Glomerular visceral epithelial cell (primary cell): ENCODE measurements at regions not wholly inside any gene's neighbourhood (a gene's known extent, or its start where the extent isn't known, plus 50 kb on each side); places are given as distances from the start of the nearest gene placed in this dataset.
A peak's percentile ranks its signal among the peaks of the same experiment; 100 is the strongest.
"Not testable (repeated sequence)": the region's sequence is repeated elsewhere in the genome, so short reads cannot be mapped to it uniquely, and the experiment has no call there.

Experiments
- DNase-seq: peaks from one replicate; pipeline ENCODE4 v3.0.0-alpha.2; 2016; ENCODE audit errors: extremely low spot score

DNA sequence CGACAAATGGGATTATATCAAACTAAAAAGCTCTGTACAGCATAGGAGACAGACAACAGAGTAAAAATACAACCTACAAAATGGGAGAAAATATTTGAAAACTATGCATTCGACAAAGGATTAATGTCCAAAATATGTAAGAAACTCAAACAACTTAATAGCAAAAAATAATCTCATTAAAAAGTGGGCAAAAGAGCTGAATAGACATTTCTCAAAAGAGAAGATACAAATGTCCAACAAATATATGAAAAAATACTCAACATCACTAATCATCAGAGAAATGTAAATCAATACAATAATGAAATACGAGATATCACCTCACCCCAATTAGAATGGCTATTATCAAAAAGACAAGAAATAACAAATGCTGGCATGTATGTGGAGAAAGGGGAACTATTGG is 272.9 kb downstream of the KLHL13 start:
- no peak for DNase-seq

DNA sequence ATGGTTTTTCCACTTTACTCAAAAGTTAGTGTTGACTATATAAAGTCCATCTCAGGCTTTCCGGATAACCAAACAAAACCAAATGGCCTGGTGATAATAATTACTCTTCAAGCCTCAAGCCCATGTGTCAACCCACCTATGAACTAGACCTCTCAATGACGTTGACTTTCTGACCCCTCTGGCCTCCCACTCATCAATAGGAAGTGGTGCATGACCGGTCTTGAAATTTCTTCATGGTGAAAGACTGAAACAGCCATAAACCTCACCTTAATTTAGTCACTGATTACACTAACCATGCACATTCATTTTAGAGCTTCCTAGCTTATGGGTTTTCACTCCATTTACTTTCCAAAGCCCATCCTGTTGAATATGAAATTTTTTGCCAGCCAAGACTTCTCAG is 276.0 kb downstream of the KLHL13 start:
- peak; percentile 68 for DNase-seq

DNA sequence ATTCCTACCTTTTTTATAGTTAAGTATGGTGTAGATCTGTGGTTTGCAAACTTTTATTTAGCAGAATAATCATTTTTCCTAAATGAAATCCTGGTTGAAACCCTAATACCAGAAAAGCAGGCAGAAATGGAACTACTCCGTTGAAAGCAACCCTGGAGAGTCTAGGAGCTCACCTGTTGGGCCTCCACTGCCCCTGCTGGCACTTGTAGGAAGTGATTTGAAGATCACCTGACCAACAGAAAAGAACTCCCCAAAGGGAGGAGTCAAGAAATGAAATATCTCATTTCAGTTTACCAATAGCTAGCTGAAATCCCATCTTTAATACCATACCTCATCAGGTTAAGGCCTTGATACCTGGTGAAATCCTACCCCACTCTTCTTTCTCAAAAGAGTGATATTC is 277.1 kb downstream of the KLHL13 start:
- DNase-seq = no peak

DNA sequence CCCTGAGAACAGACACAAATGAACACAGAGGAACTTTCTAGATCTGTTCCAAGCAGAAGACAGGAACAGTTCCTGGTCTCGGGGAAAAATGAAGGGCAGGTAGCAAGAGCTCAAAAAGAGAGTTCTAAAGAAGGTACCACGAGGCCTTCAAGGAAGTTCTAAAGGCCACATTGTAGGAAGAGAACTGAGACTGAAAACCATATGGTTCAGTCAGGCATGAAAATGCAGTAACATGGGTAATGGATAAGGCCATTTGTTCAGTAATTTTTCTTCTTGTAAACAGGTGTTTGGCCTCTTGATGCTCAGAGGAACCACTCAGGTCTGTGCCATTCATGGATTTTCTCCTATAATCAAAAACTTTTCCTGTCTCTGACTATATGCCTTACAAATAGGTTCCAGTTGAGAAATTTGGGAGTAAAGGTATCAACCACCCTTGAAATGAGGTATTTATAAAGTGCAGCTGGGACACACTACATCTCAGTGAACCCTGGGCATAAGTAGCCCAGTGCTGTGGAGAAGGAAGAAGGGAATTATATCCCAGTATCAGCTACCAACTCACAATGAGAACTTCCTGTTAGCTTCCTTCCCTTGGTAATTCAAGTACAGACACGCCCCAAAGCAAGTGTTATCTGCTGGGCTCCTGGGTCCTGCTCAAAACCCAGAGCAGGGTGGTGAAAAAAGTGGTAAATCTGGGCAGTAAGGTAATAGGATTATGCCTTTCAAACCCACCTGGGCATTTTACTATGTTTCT is 277.9 kb downstream of the KLHL13 start:
- DNase-seq = no peak

DNA sequence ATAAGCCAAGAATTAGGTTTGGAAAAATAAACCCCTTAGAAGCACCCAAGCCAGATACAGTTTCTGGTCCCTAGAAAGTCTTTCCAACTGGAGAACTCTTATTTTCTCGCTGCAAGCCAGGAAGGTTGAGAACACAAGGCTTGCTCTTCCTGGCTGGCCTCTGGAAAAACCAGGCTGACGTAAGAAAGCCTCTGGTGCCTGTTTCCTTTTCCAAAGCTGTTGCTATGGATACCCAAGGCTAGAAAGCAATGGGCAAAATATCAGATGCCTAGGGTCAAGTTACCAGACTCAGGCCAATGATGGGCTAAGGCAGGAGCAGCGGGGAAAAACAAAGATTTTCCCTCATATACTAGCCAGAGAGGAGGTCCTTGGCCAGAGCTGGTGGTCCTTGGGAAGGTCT is 281.6 kb downstream of the KLHL13 start:
- DNase-seq = no peak

DNA sequence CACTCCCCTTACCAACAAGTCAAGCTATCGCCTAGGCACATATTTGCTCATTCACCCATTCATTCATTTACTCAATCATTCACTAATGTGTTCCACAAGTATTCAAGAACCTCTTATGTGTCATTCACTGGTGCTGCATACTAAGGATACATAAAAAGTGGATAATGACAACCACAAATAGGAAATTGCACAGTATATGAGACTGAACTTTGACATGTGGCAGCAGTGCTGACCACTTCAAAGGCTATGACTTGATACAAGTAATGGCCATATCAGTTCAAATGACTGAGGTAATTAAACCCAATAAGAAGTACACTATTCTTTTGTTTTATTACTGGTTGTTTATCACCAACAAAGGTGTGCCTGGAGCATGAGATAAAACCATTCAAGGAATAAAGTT is 282.5 kb downstream of the KLHL13 start:
- no peak for DNase-seq

DNA sequence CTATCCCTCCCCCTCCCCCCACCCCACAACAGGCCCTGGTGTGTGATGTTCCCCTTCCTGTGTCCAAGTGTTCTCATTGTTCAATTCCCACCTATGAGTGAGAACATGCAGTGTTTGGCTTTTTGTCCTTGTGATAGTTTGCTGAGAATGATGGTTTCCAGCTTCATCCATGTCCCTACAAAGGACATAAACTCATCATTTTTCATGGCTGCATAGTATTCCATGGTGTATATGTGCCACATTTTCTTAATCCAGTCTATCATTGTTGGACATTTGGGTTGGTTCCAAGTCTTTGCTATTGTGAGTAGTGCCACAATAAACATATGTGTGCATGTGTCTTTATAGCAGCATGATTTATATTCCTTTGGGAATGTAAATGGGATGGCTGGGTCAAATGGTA is 295.1 kb downstream of the KLHL13 start:
- DNase-seq = not testable (repeated sequence)

DNA sequence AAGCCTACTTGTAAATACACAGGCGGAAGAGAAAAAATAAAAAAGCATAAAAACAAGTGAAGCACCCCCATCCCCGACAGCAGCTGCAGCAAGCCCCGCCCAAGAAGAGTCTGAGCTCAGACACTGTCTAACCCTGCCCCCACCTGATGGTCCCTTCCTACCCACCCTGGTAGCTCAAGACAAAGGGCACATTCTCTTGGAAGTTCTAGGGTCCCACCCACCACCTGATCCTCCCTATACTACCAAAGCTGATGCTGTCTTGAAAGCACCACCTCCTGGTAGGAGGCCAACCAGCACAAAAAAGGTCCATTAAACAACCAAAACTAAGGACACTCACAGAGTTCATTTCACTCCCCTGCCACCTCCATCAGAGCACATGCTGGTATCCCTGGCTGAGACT is 308.2 kb downstream of the KLHL13 start:
- DNase-seq = no peak

DNA sequence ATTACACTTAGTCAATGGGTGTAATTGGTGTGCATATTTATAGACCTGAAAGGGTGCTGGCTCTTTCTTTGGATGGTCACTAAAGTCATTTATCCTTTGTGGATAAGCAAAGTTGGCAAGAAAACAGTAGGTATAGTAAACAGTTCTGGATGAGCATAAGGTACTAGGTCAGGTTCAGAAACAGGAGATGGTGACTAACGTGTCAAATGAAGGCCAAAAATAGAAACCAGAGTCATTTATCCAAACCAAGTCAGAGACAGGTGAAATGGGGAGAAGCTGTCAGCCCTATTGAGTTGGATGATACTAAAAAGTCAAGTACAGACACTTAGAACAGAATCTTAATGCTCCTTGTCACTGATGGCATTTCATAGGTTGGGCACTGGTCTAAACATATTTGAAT is 313.1 kb downstream of the KLHL13 start:
- no peak for DNase-seq

DNA sequence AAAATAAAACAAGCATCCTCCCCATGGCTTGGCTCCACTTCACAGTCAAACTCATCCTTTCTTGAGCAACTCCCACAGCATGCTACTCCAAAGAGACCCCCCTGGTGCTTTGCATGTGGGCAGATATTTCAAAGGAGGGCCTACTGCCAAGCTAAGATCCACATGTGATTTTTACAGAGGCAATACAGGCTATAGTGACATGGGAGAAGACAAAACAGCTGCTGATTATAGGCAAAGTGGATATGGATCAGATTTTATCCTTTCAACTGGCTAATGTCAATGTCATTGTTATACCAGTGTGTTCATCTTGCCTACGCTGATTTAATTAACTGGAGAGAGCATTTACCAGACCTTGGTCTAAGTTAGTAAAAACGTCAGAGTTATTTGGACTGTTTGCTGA is 328.3 kb downstream of the KLHL13 start:
- no peak for DNase-seq

DNA sequence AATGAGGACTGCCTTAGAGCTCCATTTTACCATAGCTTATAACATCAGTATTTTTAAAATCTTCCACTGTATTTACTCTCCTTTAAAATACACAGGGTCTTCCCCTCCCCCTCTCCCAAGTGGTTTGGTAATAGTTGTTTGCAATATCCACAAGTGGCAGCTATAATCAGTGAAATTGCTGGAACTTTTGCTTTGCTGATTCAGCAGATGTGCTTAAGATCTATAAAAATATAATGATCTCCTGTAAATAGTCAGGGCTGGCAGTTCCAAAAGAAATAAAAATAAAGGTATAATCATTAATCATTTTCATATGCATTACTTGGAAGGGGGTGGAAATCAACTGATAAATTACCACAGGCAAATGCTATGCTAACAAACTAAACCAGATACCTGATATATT is 345.2 kb downstream of the KLHL13 start:
- no peak for DNase-seq

DNA sequence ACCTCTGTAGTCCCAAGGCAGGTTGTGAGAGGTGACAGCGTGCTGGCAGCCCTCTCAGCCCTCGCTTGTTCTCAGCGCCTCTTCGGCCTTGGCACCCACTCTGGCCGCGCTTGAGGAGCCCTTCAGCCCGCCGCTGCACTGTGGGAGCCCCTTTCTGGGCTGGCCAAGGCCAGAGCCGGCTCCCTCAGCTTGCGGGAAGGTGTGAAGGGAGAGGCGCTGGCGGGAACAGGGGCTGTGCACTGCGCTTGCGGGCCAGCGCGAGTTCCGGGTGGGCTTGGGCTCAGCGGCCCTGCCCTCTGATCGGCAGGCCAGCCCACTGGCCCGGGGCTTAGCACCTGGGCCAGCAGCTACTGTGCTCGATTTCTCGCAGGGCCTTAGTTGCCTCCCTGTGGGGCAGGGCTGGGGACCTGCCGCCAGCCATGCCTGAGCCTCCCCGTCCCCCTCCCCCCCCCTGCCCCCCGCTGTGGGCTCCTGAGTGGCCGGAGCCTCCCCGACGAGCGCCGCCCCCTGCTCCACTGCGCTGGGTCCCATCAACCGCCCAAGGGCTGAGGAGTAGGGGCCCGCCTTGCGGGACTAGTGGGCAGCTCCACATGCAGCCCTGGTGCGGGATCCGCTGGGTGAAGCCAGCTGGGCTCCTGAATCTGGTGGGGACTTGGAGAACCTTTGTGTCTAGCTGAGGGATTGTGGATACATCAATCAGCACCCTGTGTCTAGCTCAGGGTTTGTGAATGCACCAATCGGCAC is 347.6 kb downstream of the KLHL13 start:
- DNase-seq = no peak

DNA sequence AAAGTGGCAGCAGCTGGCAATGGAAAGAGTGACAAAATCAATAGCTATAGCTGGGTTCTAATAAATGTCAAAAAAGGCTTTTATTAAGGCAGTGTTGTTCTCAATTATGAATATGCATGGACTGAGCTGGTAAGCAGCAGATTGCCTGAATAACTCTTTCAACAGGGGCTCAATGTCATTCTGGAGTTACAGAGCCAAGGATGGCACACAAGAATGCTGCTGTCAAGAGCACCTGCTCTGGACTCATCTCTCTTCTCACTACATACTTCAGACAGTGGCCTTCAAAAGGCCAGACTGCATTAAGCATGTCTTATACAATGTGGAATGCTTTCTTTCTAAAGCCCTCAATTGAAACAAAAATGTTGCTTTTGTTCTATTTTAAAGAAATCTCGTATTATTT is 351.4 kb downstream of the KLHL13 start:
- no peak for DNase-seq

DNA sequence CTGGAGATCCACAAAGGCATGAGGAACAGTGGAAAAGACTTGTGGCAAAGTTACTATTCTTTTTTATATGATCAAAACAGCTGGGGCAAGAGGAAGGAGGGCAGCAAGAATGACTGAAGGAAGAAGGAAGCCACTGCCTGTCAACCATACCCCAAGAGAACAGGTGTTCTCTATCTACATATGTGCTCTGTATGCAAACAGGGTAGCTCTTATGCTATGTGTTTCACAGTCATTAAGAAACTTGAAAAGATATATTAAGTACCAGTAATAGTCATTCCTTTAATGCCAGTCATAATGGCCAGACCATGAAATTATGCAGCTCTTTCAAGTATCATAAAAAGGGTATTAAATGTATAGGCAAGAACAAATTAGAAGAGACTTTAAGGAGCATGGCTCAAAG is 363.9 kb downstream of the KLHL13 start:
- DNase-seq = no peak

DNA sequence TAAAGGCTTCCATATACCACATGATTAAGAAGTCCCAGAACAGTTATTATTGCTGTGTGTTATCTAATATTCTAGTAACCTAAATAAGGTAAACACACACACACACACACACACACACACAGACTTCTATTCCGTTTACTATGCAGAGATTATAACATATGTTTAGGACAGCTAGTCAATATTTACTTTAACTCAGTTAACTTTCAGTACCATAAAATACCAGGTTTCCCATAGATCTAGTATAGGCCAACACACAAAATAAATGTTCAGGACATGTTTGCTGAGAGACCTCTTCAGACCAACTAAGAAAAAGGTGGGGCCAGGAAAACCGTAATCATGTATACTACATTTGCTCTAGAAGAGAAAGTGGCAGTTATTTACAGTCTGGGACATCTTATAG is 365.5 kb downstream of the KLHL13 start:
- no peak for DNase-seq

DNA sequence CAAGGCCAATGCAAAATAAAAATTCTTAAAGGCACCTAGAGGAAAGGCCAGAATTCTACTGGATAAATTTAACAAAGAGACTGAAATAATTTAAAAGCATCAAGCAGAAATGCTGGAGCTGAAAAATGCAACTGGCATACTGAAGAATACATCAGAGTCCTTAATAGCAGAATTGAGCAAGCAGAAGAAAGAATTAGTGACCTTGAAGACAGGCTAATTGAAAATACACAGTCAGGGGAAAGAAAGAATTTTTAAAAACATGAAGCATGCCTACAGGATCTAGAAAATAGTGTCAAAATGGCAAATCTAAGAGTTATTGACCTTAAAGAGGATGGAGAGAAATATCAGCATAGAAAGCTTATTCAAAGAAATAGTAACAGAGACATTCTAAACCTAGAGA is 371.7 kb downstream of the KLHL13 start:
- DNase-seq = no peak

DNA sequence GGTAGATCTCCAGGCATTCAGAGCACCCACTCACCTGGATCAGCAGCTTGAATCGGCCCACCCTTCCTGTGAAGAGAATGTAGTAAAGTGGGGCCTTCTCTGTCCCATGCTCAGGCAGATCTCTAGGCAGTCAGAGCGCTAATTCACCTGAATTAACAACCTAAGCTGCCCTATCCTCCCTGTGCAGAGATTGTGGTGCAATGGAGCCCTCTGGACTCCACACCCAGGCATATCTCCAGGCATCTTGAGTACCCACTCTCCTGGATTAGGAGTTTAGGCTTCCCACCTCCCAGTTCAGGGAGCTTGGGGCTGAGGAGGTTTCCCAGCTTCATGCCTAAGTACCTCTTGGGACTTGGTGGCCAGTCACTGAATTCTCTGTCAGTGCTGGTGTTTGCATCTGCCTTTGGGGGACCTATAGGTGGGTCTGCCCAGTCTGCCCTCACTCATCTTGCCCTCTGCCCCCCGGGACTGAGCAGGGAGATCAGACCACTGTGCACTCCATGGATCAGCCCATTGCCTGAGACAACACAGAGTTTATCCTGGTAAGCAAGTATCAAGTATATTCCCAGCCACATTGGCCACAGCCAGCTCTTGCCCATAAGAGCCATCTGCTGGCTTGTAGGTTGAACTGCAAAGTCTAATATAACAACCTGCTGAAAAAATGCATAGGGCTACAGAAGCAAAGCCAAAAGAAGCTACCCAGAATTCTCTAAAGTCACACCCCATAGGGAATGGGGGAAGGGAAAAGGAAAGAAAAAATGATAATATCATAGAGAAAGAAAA is 372.9 kb downstream of the KLHL13 start:
- no peak for DNase-seq

DNA sequence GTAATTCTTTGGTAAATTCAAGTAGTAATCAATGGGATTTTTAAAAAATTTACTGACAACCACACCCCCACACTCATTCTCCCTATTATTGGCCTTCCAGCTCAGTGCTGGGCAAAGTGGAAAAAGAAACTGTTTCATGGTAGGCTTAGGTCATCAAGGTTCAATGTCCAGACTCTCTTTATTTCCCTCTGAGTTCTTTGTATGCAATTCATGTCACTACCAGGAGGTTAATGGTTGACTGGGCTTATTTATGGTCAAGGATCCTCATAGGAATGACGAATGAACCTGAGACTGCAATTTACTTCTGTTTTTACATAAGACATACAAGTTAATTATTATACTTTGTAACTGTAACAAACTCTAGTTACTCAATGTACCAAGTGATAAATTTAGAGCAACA is 403.2 kb downstream of the KLHL13 start:
- peak; percentile 2 for DNase-seq

DNA sequence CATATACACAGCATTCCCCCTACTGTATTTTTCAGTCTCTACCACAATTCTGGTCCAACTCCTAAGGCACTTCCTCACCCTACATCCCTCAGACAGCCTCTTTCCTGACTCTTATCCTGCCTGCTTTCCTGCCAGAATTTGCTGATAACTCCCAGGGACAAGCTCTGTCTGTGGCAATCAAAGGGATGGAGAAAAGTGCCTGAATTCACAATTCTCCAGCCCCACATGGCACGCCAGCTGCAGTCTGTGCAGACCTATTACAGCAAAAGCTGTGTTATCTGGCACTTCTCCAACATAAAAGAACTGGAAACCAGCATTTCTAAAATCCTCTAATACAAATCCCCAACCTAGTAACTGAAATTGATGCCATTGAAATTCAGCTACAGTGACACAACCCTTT is 404.8 kb downstream of the KLHL13 start:
- DNase-seq = no peak

DNA sequence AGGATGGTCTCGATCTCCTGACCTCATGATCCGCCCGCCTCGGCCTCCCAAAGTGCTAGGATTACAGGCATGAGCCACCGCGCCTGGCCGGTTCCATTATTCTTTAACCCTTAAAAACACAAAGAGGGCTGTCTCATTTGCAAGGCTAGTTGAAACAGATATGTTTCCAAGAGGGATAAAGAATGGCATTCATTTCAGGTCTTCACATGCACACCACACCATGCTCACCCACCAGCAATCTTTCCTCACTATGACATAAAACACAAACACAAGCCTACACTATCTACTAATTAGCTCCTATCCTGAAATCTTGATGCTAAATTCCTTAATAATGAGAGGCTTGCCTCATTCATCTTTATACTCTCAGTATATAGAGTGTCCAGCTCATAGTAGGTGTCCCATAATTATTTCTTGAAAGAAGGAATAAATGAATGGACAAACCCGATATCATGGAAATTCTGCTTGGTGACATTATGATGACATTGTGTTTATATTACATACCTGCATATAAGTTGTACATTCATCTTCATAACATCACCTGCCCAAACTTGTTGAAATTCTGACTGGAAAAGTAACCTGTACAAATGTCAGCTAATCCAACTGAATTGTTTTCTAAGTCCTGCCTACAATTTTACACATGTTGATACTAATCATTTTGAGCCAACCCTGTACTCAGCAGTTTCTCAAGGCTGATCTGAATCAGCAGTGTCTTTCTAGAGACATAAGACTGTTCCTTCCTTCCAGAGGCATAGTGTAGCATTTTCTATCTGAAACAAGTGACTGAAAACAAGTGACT is 408.5 kb downstream of the KLHL13 start:
- DNase-seq = no peak

DNA sequence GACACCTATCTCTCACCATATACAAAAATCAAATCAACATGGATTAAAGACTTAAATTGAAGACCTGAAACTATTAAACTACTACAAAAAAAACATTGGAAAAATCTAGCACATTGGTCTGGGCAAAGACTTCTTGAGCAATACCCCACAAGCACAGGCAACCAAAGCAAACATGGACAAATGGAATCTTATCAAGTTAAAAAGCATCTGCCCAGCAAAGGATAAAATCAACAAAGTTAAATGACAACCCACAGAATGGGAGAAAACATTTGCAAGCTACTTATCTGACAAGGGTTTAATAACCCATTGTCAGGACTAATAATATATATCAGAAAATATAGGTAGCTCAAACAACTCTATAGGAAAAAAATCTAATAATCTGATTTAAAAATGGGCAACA is 415.6 kb downstream of the KLHL13 start:
- DNase-seq = no peak

DNA sequence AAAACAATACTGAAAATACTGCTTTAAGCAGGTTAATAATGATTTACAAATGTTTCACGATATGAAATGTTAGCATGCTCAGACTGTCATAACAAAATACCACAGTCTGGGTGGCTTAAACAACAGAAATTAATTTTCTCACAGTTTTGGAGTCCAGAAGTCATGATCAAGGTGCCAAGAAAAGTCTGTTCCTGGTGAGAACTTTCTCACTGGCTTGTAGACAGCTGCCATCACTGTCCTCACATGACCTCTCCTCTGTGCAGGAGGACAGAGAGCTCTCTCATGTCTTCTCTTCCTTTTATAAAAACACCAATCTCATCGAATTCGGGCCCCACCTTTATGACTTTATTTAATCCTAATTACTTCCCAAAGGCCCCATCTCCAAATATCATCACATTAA is 426.7 kb downstream of the KLHL13 start:
- DNase-seq = no peak
